ENCODE measurements at regions not wholly inside any gene's neighbourhood (a gene's known extent, or its start where the extent isn't known, plus 50 kb on each side); places are given as distances from the start of the nearest gene placed in this dataset.
A peak's percentile ranks its signal among the peaks of the same experiment; 100 is the strongest.

GRCh38 chr3:195001261-195001660 lies 269.7 kb downstream of the XXYLT1 start:
- no peak for DNase-seq

- peak; percentile 58 for DNase-seq
These were observed 268.7 kb downstream of the XXYLT1 start for GRCh38 chr3:195001961-195002861.

- DNase-seq = peak; percentile 45
These were observed 267.7 kb downstream of the XXYLT1 start for GRCh38 chr3:195003006-195003892.

- no peak for DNase-seq
These were observed 267.1 kb downstream of the XXYLT1 start for GRCh38 chr3:195003893-195004289.

GRCh38 chr3:195004512-195005250 lies 266.3 kb downstream of the XXYLT1 start:
- no peak for DNase-seq

GRCh38 chr3:195005251-195005620 lies 265.7 kb downstream of the XXYLT1 start:
- no peak for DNase-seq

GRCh38 chr3:195005759-195006510 lies 265.0 kb downstream of the XXYLT1 start:
- DNase-seq = no peak

GRCh38 chr3:195007151-195007550 lies 263.8 kb downstream of the XXYLT1 start:
- no peak for DNase-seq

GRCh38 chr3:195007766-195008165 lies 263.2 kb downstream of the XXYLT1 start:
- no peak for DNase-seq

GRCh38 chr3:195008816-195009215 lies 262.1 kb downstream of the XXYLT1 start:
- DNase-seq = no peak

GRCh38 chr3:195009616-195010015 lies 261.3 kb downstream of the XXYLT1 start:
- no peak for DNase-seq

GRCh38 chr3:195010551-195011100 lies 260.3 kb downstream of the XXYLT1 start:
- no peak for DNase-seq

GRCh38 chr3:195011231-195011834 lies 259.6 kb downstream of the XXYLT1 start:
- DNase-seq = no peak

GRCh38 chr3:195012100-195012499 lies 258.9 kb downstream of the XXYLT1 start:
- no peak for DNase-seq

- no peak for DNase-seq
These were observed 258.4 kb downstream of the XXYLT1 start for GRCh38 chr3:195012571-195012970.

- no peak for DNase-seq
These were observed 257.3 kb downstream of the XXYLT1 start for GRCh38 chr3:195013411-195014361.

GRCh38 chr3:195015021-195015420 lies 255.9 kb downstream of the XXYLT1 start:
- DNase-seq = no peak

- no peak for DNase-seq
These were observed 253.8 kb downstream of the XXYLT1 start for GRCh38 chr3:195017151-195017550.
